Ishikawa (cell line): ENCODE measurements at regions not wholly inside any gene's neighbourhood (a gene's known extent, or its start where the extent isn't known, plus 50 kb on each side); places are given as distances from the start of the nearest gene placed in this dataset.

Experiments used
- CEBPB ChIP-seq: IDR thresholded peaks from 2 replicates; pipeline ENCODE4 v1.6.1; 2012
- CREB1 ChIP-seq: IDR thresholded peaks from 2 replicates; pipeline ENCODE4 v1.6.1; 2012; ENCODE audit warnings: low read depth
- EGR1 ChIP-seq: IDR thresholded peaks from 2 replicates; pipeline ENCODE4 v1.6.1; 2012
- EP300 ChIP-seq: IDR thresholded peaks from 2 replicates; pipeline ENCODE4 v1.6.1; 2012; ENCODE audit warnings: borderline replicate concordance
- FOXM1 ChIP-seq: IDR thresholded peaks from 2 replicates; pipeline ENCODE4 v1.6.1; 2012; ENCODE audit warnings: low read depth, borderline replicate concordance
- MAX ChIP-seq: IDR thresholded peaks from 2 replicates; pipeline ENCODE4 v1.6.1; 2012
- NFIC ChIP-seq: IDR thresholded peaks from 2 replicates; pipeline ENCODE4 v1.6.1; 2012
- RAD21 ChIP-seq: IDR thresholded peaks from 2 replicates; pipeline ENCODE4 v1.6.1; 2012; ENCODE audit warnings: low read depth
- REST ChIP-seq: IDR thresholded peaks from 2 replicates; pipeline ENCODE4 v1.6.1; 2012; ENCODE audit warnings: low read depth, mild to moderate bottlenecking
- TAF1 ChIP-seq: IDR thresholded peaks from 2 replicates; pipeline ENCODE4 v1.6.1; 2012; ENCODE audit warnings: low read depth, mild to moderate bottlenecking
- TCF12 ChIP-seq: IDR thresholded peaks from 2 replicates; pipeline ENCODE4 v1.6.1; 2012; ENCODE audit warnings: low read depth
- TEAD4 ChIP-seq: IDR thresholded peaks from 2 replicates; pipeline ENCODE4 v1.6.1; 2012
- USF1 ChIP-seq: IDR thresholded peaks from 2 replicates; pipeline ENCODE4 v1.6.1; 2012
- YY1 ChIP-seq: IDR thresholded peaks from 2 replicates; pipeline ENCODE4 v1.6.1; 2012; ENCODE audit warnings: low read depth
- ZBTB7A ChIP-seq: IDR thresholded peaks from 2 replicates; pipeline ENCODE4 v1.6.1; 2012; ENCODE audit warnings: low read depth

GRCh38 chr9:80811003-80811402 lies 878.3 kb downstream of the TLE1 start:
- TF ChIP-seq ZBTB7A (no peak), CEBPB (no peak), CREB1 (no peak), RAD21 (no peak), TEAD4 (no peak)

GRCh38 chr9:80806671-80807070 lies 882.7 kb downstream of the TLE1 start:
- no peak for TF ChIP-seq ZBTB7A
- no peak for TF ChIP-seq EP300
- TF ChIP-seq TAF1 = no peak
- no peak for TF ChIP-seq NFIC
- TF ChIP-seq EGR1 = no peak
- no peak for TF ChIP-seq REST
- TF ChIP-seq USF1 = no peak
- no peak for TF ChIP-seq TEAD4
- no peak for TF ChIP-seq FOXM1
- no peak for TF ChIP-seq TCF12

GRCh38 chr9:80804873-80805272 lies 884.5 kb downstream of the TLE1 start:
- TF ChIP-seq FOXM1 (no peak), REST (no peak), TAF1 (no peak), ZBTB7A (no peak), NFIC (no peak), CEBPB (no peak), TEAD4 (no peak), CREB1 (no peak)

- no peak for TF ChIP-seq FOXM1
- TF ChIP-seq MAX = no peak
- TF ChIP-seq TCF12 = no peak
- TF ChIP-seq TAF1 = no peak
- TF ChIP-seq ZBTB7A = no peak
- no peak for TF ChIP-seq USF1
- no peak for TF ChIP-seq YY1
- no peak for TF ChIP-seq REST
- no peak for TF ChIP-seq CEBPB
- no peak for TF ChIP-seq RAD21
- no peak for TF ChIP-seq NFIC
- no peak for TF ChIP-seq EP300
- no peak for TF ChIP-seq TEAD4
- TF ChIP-seq CREB1 = no peak
- TF ChIP-seq EGR1 = no peak
These were observed 891.3 kb downstream of the TLE1 start for GRCh38 chr9:80797831-80798688.
